C1 segment of cervical spinal cord (tissue), 14 donors: ENCODE measurements at regions not wholly inside any gene's neighbourhood (a gene's known extent, or its start where the extent isn't known, plus 50 kb on each side); places are given as distances from the start of the nearest gene placed in this dataset.

Source experiments
- DNase-seq, 14 donors: peaks; one replicate each; lab custom pipeline; 2025; lab: John Stamatoyannopoulos, UW

DNA sequence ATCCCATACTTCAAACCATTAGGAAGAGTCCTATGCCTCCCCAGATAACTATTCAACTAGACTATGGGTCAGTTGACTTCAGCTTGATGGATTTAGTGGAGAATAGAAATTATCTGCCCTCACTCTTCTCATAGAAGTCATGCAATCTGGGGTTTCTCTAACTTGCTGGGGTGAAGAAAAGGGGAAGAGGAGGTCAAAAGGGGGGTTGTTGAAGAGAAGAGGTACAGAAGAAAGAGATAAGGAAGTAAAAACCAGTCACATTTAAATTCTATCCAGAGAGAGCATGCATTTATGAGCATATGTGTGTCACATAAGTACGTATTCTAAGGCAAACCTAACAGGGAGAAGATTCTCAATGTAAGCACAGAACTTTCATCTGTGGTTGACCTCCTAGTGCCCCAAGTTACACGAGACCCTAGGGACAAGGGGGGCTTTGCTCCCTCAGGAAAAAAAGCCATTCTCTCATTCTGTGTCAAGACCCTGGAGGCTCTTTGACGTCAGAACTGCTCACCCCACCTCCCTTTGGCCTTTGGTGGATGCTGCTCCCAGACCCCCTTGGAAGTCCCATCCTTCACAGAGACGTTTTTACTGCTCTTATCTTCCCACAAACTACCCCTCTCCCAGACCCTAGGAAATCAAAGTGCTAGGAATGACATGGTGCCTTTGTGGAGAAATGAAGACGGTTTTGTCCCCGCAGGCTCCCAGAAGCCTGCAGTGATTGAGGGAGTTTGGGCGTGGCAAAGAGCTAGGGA lies 236.8 kb upstream of the TNP1 start:
- no peak for DNase-seq

DNA sequence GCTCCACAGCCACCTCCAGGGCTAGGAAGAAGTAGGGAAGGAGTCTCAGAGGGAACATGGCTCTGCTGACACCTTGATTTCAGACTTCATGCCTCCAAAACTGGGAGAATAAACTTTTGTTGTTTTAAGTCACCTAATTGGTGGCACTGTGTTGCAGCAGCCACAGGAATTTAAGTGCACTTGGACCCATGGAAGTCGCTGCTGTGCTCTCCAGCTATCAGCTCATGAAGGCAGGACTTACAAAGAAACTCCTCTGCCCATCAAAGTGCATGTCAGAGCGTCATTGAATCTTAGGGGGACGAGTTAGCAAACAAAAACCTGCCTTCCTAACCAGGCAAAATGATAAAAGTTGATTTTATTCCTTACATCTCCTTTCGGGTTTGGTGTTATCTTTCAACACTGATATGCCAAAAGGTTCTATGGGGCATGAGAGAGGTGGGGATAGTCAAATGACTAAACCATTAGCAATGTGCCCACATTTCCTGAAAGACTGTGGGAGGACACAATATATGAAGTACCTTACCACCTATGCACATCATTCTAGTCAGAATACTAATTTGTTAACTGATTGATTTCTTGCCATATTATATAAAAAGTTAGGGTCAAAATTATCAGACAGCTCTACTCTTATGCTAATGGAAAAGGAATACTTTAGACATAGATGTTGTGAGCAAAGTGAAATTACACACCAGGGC lies 235.8 kb upstream of the TNP1 start:
- no peak for DNase-seq

DNA sequence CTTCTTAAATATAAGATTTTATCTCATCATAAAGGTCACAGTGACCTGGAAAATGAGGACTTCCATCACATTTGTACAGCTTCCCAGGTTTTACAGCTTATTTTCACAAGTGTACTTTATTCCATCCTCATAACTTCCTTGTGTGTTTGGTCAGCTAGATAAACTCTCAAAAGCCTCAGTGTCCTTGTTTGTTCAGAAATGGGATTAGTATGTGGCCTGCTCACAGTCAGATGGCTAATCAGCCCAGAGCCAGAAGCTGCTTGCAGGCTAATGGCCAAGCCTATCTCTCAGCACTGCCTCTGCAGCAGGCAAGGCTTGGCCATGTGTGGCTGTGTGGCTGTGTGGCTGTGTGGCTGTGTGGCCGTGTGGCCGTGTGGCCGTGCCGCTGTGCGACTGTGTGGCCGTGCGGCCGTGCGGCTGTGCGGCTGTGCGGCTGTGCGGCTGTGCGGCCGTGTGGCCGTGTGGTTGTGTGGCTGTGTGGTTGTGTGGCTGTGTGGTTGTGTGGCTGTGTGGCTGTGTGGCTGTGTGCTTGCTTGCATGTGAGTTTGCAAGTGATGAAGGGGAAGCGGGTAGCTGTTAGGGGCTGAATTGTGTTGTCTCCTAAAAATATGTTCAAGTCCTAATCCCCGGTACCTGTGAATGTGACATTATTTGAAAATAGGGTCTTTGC lies 233.0 kb upstream of the TNP1 start:
- peak in 1 of 14 donors; percentile 48 for DNase-seq

DNA sequence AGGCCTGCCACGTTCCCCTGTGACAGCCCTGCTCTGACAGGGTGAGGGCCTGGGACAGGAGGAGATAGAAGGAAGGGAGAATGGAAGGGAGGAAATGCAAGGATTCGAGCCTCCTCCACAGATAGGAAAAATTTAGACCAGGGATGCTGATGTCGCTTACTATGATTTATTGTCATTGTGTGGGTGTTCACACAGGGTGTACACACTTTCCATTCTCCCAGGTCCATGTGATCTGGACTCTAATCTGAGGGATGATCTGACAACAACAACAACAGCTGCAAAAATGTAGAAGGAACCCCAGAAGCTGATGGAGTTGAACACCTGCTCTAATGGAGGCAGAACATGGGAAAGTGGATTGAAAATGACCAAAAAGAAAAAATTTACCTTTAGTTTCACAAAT lies 231.7 kb upstream of the TNP1 start:
- no peak for DNase-seq

DNA sequence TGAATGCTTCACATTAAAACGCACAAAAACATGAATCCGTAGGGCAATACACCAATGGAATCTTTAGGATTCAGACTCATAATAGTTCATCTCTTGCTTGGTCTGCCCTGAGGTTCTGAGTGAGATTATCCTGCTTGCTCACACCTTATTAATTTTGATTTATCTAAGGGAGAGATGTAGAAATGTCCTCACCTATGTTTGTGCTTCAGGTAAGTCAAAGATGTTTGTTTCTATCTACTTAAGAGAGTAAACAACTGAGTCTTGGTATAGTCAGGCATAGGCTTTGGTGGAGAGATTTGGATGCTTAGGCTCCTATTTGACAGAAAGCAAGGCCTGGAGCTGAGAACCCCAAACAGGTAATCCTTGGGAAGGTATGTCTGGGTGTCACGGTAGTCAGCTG lies 231.0 kb upstream of the TNP1 start:
- no peak for DNase-seq

DNA sequence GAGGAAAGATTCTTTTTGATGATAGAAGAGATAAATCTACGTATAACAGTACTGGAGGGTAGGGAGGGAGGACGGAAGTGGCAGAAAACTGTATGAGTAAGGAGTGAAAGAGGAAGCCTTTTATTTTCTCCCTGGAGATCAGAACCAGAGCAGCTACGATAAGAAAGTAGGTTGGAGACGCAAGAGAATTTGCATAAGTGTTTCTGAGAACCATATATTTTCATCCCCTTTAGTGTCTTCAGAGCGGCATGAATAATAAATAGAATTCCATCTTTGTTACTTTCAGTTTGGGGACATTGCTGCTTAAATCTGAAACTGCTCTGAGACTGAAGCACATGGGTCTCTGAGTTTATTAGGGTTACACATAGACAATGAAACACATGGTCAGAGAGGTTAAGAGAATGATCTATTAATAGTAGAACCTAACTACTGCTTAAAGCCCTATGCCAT lies 230.2 kb upstream of the TNP1 start:
- no peak for DNase-seq

DNA sequence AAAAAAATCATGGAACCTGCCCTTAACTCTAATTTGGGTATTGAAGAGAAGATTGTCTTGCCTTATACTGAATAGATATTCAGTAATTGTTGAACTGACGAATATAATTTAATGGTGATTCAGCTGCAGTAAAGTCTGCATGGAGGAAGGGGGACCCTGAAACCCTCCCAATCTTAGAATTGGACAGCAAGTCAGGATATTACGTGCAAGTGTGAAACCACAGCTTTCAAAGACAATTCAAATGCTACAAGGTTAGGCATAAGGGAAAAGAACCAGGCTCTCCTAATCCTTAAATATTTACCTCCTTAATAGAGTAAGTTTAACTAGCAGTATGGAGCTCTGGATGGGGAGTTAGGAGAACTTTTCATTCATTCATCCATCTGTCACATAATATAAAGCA lies 226.9 kb upstream of the TNP1 start:
- no peak for DNase-seq

DNA sequence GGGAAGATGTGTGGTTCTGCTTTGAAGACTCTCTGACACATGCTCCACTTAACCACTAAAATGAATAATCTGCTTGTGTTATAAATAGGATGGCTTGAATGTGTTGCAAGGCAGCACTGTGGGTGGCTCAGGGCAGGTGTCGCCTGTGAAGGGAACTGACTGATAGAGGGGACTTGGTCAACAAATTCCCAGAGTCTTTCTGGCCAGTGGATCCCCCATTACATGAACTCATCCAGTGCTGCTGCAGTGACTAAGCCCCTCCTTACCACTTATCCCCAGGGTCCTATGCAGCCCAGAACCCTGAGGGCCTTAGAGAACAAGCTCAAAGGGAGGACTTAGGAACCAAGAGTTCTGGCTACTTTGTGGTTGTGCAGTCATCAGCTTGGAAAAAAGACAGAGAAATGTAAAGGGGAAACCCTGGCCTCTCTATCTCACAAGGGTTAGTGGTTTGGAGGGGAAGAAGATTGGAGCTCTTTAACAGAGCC lies 226.2 kb upstream of the TNP1 start:
- DNase-seq = no peak

DNA sequence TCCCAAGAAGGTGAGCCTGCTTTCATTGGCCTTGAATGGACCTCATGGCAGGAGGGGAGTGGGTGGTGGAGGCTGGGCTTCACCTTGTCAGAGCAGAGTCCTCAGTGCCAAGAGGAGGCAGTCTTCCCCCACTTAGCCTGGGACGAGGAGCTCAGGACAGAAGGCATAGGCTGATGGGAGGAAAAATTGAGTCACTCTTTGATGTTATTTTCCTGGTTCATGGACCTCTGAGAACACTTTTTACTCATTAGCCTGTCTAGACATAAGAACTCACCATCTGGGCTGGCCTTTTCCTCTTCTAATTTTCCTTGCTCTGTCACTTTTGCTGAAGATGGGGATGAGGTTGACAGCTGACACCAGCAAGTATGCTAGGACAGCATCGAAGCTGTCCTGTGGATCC lies 225.7 kb upstream of the TNP1 start:
- DNase-seq = no peak

DNA sequence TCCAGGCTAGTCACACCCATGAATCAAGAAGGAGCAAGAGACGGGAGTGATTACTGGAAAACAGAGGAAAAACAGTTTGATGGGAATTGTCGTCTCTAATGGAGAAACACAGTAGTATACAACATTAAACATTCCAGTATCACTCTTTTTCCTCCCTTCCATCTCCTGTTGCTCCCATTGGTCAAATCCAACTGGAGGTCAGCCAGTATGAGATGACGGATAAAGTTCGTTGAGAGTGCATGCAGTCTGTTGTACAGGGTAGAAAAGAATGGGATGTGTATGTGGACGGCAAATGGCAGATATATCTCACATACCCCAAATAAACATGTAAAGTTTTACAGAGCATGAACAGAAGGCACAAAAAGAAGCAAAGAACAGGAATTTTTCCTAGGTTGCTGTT lies 221.9 kb upstream of the TNP1 start:
- DNase-seq = no peak

DNA sequence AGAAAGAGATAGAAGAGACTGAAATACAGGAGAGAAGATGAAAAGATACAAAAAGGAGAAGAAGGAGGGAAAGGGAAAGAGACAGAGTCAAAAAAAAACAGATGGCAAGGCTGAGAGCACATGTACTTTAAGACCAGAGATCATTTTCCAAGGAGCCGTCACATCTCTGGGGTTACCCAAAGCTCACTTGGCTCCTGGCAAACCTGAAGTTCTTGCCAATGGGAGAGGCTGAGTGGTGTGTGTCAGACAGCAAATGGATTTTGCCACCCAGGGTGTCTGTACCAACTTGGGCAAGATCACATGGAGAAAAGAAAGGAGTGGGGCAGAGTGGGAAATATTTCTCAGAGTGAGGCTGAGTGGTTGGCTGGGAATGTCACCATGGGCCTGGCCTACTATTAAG lies 219.3 kb upstream of the TNP1 start:
- DNase-seq = no peak

DNA sequence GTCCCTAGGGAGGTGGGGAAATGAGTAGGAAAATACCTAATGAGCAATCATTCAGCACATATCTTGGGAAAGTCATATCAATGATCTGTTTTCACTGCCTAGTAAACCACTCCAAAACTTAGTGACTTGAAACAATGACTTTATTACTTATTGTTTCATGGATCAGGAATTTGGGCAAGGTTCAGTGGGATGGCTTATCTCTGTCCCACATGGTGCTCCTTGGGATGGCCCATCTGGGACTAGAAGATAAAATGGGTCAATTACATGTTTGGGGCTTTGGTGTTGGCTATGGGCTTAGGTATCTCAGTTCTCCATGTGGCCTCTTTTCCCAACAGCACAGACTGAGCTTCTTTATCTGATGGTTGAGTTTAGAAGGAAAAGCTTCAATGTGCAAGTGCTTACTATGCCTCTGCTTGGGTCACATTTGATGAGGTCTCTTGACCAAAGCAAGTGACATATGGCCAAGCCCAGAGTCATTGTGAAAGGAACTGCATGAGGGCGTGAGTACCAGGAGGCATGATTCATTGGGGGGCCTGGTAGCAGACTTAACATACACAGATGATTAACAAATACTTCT lies 218.1 kb upstream of the TNP1 start:
- no peak for DNase-seq

DNA sequence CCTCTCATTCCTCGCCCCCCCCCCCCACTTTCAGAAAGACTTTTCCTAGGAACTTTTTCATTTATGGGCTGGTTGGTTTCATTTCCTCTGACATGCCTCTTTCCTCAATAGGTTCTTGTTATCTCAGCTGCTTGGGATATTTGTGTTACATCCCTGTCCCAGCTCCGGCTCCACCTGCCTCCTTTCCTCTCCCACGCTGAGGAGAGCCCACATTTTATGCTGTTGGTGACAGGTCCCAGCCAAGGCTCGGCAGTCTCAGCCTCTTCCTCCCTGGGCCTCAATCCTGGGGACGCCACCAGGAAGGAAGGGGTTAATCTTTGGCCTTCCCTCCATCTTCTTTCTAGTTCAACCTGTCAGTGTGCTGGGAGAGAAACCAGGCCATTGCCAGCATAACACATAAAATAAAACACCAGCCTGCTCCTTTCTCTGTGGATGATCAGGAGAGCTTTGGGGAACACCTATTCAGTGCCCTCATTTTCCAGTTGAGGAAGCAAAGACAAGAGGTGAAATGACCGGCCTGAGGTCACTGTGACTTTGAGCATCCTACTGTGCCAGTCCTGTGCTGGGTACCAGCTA lies 216.9 kb upstream of the TNP1 start:
- no peak for DNase-seq

DNA sequence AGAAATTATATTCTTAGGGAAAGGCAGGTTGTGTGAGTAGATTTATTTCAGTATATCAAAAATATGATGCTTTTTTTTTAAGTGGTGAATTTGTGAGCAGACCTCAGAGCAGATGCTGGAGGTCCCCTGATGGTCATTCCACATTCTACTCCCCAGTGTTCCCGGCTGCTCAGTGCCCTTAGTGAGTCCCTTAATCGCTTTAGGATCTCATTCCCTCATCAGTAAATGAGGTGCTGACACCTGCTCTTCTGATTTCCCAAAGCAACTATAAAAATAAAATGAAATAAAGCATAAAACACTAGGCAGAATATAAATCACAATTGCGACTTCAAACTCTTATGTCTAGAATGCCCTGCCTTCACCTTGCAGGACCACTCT lies 216.2 kb upstream of the TNP1 start:
- no peak for DNase-seq

DNA sequence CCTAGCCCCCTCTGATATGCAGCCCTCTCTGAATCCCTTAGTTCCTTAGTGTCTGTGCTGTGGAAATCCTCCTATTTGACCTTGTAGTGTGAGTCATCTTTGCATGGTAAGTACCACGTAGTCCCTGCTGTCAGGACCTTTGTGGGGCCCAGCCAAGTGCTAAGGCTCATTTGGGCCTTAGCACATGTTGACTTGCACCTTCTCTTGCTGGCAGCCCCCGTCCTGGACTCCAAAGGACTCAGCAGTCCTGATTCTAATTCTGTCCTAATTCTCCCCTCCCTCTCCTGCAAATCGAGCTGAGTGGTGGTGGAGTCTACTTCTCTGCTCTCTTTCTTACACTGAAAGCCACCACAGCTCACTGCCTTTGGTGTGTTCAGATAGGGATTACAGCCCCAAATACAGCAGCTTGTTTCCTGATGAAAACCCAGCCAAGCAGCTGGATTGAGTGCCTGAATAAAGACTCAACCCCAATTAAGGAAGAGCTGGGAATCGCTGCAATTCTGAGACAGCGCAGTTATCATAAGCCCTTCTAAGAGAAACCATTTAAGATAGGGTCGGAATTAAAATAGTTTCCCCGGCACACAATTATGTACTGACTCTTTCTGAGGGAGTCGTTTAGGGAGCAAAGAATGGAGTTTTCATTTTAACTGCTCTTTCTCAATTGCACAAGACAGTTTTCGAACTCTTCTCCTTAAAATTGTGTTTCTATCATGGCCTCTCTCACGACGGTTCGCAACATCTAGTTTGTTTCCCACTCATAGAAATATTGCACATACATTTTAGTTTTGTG lies 215.6 kb upstream of the TNP1 start:
- no peak for DNase-seq

DNA sequence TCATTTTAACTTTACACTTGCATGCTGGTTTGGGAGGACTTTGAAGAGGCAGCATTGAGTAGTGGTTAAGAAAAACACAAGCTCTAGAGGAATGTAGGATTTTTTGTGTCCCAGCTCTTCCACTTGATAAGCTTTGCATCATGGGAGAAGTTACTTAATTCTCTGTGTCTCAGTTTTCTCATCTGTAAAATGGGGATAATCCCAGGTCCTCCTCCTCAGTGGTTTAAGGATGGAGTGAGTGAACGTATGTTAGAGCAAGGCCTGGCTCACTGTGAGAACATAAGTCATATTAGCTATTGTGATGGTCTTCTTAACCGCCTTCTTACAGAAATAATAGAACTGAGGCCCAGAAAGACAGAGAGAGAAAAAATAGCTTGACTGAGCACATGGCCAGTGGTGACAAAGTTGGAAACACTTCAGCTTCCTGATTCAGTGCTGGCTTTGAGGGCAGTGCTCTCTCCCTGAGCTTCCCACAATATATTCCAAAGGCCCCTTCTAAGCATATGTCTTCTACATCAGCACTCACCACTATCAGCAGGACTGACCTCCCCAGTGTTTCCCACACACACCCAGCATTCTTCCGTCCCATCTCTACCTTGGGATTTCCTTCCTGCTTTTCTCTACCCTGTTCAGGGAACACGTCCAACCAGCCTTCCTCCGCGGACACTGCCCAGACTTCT lies 214.9 kb upstream of the TNP1 start:
- DNase-seq = no peak

DNA sequence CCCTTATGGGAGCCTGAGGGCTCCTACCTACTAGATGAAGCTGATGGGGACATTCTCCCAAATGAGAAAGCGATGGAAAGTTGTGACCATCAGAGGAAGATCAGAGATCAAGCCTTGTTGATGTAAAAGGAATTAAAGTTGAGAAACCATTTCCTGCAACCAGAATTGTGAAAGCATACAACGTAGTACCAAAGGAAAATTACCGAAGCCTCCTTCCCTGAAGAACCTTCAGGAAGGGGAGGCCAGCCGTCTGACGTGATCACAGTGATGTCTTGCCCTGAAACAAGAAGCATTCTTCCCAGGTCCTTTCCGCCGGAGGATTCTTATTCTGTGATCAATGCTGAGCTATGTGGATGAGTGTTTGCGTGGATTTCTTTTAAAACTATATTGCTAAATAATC lies 211.6 kb upstream of the TNP1 start:
- DNase-seq = no peak

DNA sequence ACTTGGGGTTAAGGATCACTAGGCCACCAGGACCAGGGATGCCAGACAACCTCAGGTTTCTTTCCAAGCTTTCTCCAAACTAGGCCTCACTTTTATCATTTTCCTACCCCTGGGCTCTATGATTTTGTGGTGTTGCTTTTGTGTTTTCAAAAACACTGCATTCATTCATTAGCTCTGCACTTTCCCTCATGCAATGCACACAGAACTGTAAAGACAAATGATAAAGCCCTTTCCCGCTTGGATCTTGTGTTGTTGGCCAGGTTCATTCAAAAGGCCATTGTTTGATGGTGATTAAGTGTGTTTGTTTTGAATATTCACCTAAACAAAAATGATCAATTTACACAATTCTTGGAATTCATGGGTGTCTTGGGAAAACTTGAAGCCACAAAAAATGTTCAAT lies 210.7 kb upstream of the TNP1 start:
- no peak for DNase-seq

DNA sequence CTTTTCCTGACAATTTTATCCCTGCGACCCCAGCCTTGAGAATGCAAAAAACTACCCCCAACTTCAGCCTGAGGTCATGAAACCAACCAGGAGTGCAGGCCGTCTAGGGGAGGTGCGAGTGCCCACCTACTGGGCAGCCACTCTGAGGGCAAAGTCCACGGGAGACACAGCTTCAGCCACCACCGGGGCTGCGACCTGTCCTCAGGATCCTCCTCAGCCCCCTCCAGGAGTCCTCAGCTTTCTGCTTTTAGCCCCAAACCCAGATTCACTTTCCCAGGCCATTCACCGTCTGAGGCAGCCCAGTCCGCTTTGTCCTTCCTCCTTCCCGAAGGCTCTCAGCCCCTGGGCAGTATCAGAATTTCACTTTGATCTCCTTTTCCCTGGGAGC lies 210.2 kb upstream of the TNP1 start:
- no peak for DNase-seq

DNA sequence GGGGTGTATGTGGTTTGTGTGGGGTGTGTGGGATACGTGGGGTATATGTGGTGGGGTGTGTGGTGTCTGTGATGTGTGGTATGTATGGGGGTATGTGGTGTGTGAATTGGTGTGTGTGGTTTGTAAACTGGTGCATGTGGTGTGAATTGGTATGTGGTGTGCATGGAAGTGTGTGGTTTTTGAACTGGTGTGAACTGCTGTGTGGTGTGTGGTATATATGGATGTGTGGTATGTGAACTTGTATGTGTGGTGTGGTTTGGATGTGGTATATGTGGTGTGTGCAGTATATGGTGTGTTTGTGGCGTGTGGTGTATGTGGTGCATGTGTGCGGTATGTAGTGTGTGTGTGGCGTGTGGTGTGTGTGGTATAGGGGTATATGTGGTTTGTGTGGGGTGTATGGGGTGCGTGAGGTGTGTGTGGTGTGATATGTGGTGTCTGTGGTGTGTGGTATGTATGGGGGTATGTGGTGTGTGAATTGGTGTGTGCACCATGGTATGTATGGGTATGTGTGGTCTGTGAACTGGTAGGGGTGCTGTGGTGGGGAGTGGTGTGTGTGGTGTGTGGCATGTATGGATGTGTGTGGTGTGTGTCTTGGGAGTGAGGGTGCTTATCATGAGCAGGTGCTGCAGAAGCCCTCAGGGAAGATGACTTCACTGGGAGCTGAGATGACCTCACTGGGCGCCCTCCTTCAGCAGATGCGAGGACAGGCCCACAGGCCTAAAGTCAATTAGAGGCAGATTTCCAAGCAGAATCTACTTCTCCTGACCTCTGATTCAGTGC lies 209.6 kb upstream of the TNP1 start:
- no peak for DNase-seq
